Right kidney (tissue), 1 donor: ENCODE measurements at regions not wholly inside any gene's neighbourhood (a gene's known extent, or its start where the extent isn't known, plus 50 kb on each side); places are given as distances from the start of the nearest gene placed in this dataset.
"Not testable (repeated sequence)": the region's sequence is repeated elsewhere in the genome, so short reads cannot be mapped to it uniquely, and the experiment has no call there.

ENCODE experiments used
- DNase-seq: peaks from one replicate; pipeline ENCODE4 v3.0.0-alpha.2; 2016

DNA sequence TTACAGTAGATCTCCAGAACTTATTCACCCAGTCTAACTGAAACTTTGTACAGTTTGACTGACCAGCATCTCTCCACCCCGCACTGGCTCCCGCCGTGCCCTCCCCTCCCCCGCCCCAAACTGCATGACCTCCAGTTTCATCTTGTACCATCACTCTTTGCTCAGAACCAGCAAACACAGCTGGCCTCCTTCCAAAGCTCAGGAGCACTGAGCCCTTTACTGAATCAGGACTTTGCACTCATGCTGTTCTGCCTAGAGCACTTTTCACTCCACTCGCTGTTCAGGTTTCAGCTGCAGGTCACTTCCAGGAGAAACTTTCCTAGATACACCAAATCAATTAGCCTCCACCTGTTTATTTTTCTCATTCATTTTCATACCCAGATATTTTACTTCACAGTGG is 455.3 kb upstream of the PDE3A start:
- DNase-seq = no peak

DNA sequence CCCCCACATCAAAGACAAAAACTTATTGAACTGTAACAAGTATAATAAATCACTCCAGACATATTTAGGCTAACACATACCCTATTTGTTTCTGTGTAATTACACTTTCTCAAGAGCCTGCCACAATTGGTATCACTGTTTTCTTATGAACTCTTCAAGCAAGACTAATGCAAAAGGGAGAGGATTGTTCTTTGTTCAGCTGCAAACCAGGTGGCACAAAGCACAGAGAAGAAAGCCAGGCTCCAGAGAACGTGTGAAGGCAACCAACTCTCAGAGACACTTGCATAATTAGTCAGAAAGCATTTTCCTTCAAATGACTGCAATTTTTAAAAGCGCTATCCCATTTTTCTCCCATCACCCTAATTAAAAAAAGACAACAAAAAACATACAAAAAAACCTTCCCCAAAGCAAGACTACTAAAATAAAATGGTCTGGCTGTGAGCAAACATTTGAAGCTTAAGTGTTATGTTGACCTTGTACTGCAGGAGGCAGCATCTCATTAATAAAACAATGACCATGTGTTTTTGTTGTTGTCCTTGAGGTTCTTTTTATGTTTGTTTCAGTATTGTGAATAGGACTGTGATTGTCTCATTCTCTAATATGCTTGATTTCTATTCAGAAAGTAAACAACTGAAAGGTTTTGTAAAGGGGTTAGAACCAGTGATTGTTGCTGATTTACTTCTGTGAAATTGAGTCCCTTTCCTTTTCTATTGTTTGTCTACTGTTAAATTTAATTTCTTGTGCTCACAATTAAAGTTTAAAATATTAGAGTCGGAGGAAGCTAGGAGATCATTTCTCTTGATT is 452.7 kb upstream of the PDE3A start:
- DNase-seq = peak; percentile 57

DNA sequence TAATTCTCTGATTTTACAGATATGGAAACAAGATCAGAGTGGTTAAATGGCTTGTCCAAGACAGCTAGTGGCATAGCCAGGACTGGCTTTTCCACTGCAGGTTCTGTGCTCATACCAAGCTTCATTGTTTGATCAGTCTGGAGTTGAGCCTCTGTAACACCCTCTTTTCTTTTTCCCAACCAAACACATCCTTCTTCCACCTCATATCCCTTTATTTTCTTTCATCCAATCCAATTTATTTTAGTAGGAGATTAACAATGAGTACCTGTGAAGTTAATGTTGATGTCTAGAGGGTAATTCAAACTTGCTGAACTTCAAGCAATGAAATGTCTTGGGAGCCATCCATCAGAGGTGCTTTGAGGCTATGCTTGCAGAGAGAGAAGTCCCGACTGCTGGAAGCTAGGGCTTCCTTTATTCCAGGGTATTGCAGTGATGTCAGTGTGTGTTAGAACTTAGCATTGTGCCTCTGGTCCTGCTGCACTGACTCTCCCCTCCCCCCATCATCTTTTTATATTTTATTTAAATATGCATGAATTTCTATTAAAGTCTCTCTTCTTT is 452.1 kb upstream of the PDE3A start:
- peak; percentile 17 for DNase-seq

DNA sequence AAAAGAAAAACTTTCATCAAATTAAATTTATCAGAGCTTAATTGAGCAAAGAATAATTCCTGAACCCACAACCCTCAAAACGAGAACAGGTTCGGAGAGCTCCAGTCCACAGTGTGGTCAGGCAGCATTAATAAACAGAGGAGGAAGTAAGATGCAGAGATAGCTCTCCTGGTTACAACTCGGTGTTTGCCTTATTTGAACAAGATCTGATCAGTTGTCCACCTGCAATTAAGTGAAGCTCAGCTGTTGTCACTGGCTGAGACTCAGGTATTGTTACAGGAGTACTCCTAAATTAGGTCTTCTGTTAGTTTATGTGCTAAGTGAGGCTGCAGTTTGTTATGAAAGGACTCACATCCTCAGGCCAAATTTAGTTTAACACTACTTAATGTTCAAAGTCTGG is 451.4 kb upstream of the PDE3A start:
- DNase-seq = no peak

DNA sequence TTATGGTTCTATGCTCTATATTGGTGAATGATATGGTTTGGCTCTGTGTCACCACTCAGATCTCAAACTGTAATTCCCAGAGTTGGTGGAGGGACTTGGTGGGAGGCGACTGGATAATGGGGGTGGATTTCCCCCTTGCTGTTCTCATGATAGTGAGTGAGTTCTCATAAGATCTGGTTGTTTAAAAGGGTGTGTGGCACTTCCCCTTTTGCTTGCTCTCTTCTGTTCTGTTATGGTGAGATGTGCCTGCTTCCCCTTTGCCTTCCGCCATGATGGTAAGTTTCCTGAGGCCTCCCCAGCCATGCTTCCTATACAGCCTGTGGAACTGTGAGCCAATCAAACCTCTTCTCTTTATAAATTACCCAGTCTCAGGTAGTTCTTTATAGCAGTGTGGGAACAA is 446.6 kb upstream of the PDE3A start:
- not testable (repeated sequence) for DNase-seq

DNA sequence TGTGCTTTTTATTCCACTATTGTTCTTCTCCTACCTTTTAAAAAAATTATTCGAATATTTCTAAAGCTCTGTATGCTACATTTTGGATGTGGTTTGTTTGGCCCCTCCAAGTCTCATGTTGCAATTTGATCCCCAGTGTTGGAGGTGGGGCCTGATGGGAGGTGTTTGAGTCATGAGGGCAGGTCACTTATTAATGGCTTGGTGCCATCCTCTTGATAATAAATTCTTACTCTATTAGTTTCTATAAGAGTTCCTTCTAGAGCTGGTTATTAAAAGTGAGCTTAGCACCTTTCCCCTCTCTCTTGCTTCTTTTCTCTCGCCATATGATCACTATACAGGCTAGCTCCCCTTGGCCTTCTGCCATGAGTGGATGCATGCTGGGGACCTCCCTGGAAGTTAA is 445.6 kb upstream of the PDE3A start:
- no peak for DNase-seq

DNA sequence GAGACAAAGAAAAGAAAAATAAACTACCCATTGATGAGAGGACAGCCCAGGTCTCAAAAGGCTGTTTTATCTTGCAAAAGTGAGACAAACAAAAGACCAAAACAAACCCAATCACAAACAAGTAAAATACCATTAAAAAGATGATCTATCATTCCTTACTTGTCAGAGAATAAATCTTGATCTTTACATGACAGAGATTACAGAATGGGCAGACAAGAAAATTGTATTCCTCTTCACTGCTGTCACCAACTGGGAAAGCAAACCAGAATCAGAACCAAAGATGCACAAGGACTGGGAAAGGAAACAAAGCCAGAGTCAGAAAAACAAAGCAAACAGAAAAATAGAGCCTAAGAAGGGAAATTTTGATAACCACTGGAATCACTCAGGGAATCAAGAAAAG is 444.0 kb upstream of the PDE3A start:
- no peak for DNase-seq

DNA sequence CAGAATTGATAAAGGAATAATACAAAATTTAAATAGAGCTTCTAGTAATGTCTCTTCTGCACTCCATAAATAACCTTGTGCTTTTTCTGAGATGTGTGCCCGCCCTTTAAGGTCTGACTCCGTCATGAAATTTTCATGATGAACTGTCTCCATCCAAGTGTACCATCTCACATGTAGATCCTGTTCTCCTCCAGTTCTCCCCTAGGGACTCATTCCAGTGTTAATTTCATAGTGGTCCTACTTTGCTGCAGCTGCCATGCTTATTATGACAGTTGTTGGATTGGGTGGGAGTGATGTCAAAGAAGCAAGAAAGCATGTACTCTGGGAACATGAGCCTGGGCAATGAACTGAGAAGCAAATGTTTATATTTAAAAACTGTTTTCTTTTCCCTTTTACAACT is 442.5 kb upstream of the PDE3A start:
- DNase-seq = peak; percentile 7

DNA sequence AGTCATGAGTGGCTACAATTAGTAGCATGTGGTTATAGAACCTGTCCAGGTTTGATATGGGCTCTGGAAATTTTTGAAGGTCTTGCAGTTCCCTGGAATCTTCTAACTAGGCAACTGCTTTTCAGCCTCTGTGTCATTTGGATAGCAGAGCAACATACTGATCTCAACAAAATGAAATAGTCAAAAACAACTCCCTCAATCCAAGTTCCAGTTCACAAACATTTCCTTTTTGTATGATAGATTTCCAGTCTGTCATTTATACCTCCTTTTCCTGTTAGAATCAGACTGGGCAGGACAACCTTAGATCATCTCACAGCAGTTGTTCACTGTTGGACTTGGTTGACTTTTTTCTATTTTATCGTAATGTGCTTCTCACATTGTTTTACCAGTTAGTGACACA is 442.1 kb upstream of the PDE3A start:
- DNase-seq = no peak

DNA sequence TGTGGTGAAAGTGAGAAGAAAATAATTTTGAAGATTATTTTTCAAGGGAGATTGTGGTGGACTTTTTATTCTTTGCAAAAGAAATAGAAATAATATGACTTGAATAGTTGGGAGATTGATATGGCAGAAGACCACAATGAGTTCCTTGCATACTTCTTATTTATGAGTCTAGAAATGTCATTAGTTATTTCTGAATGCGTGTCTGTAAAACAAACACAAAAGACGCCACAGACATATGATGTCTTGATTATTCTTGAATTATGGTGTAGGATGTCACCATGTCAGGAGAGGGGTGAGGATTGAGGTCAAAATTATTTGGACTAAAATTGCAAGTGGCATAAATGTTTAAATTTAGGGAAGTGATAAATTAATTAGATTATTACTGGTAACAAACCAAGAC is 440.7 kb upstream of the PDE3A start:
- no peak for DNase-seq

DNA sequence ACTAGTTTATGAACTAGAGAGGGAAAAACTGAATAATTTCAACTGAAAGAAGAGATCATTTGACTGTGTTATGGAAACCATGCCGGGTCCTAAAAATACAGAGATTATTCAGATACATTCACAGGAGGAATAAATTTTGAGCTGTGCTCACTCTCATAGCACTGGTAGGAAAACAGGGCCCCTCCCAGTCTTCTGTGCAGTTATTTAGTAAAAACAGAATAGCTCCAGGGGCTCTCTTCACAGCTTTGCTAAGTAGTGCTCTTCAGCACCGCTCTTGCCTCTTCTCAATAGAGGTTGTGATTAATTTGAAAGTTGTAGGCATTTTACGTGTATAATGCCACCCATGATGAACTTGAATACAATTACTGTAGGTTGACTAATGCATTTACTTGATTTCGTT is 435.9 kb upstream of the PDE3A start:
- no peak for DNase-seq

DNA sequence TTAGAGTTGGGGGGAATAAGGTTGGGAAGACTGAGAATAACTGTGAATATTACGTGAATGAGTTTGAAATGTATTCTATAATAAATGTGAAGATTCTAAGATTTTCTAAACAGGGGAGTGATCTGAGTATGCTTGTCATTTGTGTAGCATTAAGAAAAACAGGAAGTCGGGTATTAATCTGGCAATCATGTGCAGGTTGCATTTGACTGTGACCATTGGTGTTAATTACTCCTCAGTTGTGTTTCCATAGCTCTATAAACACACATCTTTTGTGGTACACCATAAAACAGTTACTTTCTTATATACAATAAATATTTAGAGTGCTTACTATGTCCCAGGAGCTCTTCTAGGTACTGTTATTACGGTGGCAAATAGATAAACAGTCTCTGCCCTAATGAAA is 434.4 kb upstream of the PDE3A start:
- DNase-seq = no peak

DNA sequence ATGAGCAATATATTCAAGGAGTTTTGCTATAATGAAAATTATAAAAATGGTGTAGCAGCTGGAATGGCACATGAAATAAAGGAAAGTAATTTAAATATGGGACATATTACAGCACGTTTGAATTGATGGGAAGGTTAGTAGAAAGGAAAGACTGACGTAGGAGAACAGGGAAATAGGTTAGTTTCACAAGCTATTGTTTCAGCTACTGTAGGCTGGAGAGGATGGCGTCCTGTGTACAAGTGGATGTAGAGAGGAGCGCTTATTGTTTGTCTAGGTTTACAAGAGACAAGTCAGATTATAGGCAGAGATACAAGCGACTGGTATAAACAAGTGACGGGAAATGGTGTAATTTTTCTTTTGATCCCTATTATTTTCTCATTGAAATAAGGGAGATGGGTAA is 431.2 kb upstream of the PDE3A start:
- DNase-seq = no peak

DNA sequence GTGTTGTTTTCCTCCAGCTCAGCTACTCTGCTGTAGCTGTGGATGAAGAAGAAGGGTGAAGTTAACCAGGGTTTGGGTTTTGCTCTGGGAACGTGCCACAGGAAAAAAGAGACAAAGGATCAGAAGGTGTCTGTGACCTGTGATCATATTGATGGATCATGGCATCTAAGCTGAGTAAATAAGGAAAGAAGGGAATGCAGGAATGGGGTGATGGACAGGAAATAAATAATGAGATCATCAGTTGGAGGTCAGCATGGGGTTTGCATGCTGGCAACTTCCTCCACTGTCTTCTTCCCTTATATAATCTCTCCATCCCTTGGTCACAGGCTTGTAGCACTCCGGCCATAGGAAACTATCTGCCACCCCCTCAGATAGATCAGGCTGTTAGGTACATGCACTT is 430.3 kb upstream of the PDE3A start:
- DNase-seq = no peak

DNA sequence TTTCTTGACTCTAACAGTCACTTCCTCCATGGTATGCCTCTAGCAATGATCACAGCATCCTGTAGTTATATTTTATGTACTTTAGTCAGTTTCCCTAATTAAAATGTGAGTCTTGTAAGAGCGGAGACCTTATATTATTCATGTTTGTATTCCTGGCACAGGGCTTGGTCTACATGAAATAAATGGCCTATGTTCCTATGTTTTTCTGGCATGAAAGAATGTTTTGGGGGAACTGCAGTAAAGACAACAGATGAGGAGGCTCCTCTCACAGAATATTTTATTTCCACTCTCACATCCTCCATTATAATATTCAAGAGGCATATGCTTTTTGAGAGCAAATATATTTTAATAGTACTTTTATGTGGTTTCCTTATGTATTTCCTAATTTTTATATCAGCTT is 429.8 kb upstream of the PDE3A start:
- no peak for DNase-seq

DNA sequence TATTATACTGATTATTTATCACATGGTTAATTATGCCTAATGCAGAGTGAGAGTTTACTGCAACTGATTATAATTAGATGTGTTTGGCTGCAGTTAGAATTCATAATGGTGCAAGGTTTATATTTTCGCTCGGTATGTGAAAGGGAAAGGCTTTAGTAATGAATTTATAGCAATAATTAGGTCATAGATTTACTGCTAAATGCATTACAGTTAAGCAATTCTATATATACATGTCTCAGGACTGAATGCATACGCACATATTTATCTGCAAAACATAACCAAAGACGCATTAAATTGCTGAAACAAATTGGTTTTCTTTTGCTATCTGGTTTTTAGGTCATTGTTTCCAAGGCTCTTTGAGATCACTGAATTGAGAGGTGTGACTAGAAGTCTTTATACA is 428.1 kb upstream of the PDE3A start:
- DNase-seq = no peak

DNA sequence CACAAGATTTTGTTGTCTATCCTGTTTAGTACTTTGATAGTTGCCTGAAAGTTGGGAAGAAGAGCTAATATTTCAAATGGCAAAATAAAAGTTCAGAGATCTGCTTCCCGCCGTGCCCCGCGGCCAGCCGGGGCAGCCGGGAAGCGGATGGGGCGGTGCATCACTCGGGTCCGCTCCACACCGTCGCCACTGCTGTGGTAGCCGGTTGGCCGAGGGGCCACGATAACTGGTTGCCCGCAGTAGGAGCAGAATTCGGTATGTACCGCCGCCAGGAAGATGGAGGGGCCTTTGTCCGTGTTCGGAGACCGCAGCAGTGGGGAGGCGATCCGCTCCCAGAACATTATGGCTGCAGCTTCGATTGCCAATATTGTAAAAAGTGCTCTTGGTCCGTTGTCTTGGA is 427.2 kb upstream of the PDE3A start:
- DNase-seq = no peak

DNA sequence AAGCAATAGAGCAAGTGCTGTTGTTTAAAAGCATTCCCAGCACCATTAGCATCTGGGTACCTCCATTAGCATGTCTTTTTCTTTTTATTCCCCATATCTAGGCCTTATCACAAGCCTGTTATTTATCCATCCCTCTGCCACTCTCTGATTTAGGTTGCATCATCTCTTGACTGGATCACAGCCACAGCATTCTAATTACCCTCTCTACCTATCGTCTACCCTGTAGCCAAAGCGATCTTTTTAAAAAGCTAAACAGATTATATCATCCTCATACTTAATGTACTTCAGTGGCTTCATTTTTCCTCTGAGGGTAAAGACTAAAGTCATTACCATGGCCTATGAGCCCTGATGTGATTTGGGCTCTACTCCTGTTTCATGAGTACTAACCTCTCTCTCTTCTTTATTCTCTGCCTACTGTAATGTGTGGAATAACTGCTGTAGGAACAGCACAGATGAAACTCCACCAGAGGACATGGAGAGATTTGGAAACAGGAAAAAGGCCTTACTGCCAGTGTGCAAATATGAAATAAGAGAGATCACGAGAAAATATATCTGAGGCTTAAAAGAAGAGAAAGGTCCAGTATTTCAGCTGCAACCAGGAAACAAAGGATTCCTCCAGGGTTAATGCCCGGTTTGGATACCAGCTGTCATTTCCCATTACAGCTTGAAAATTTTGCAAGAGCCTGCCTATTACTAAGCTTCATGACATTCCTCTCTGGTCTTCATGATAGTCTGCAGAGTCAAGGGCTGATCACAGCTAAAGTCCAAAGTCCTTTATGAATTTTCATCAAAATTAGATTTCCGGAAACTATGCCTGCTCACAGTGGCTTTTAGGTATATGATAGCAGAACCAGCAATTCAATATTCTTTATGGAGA is 422.5 kb upstream of the PDE3A start:
- DNase-seq = no peak

DNA sequence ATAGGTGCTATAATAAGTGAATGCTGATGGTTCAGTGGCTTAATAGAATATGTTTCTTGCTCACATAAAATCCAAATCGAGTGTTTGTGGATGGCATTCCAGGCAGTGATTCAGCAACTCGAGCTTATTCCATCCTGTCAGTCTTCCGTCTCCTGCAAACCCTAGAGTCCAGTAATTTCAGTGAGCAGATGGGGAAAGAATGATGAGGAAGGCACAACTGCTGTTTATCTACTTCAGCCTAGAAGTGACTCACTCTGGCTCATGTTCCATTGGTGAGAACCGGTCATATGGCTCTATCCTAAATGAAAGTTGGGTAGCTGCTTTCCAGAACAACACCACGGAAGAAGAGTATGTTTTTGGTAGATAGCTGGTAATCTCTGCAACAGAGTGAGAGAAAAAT is 421.8 kb upstream of the PDE3A start:
- DNase-seq = no peak

DNA sequence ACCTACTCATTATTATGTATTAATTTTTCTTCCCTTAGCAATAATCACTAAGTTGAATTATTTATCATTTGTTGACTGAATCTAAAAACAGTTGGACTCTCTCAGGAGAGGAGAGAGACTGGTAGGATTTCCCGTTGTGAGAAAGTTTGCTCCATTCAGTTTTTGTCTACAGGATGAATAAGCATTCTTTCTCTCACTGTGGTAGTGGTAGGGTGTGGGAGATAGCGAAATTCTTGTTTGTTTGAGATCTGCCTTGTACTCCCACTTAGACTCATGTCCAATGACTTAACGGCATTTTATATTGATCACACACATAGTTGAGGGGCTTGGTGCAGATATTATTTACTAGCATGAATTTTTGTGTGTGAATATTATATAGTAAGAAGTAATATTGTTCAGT is 421.0 kb upstream of the PDE3A start:
- DNase-seq = no peak

DNA sequence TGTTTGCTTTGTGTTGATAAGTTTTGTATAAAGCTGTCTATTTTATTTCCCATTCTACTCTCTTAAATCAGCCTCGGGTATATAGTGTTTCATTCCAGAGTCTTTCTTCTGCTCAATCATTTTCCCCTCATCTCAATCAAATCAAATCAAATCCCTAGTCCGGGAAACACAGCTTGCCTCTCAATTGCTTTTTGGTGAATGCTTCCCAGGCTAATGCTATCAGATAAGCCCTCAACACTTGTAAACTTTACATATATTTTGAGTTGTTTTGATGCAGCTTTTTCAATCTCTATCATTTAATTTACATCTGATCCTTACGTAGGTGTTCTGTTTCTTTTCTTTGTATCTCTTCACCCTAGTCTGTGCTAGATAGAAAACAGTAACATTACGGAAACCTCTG is 416.7 kb upstream of the PDE3A start:
- no peak for DNase-seq

DNA sequence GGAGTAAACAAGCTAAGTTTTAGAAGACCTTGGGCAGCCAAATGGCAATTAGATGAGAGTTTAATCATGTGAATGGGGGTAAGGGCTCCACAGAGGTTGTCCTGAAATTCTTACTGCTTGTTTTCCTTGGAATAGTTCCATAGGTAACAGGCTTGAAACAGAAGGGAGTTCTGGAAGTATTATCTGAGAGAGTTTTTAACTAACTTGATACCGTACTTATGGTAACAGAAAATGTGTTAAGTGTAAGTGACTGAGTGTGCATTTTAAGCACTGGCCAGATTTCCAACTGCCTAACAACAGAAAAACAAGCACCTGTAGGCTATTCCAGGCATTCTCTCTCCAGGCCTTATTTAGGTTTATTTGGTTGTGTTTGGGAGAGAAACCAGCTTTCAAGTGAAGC is 414.6 kb upstream of the PDE3A start:
- no peak for DNase-seq

DNA sequence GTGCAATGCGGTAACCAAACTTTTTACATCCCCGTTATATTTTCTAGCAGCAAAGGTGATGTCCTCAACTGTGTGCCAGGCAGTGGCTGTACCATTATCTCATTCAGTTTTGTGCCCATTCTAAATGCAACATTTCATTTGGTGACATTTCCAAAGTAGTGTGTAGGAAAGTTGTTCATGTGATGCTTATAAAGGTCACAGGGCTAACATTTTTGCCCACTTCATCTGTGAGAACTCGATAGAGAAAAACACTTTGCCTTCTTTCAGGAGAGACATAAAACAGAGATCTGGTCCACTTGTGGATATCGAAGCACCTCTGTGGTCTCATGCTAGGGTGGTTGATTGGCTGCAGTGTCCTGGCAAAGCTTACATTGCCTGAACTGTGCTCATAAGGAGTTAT is 414.2 kb upstream of the PDE3A start:
- no peak for DNase-seq
